Hepatocyte (in vitro differentiated cells): ENCODE measurements at regions not wholly inside any gene's neighbourhood (a gene's known extent, or its start where the extent isn't known, plus 50 kb on each side); places are given as distances from the start of the nearest gene placed in this dataset.

ENCODE experiments used
- EZH2 ChIP-seq: fragments of 200-600 bp; sonication (generic); IDR thresholded peaks from 2 replicates; pipeline ENCODE4 v1.6.1; 2016; ENCODE audit warnings: antibody characterized with exemption, mild to moderate bottlenecking, borderline replicate concordance
- EZH2phosphoT487 ChIP-seq: fragments of 200-600 bp; sonication (generic); IDR thresholded peaks from one replicate; pipeline ENCODE4 v1.6.1; 2018; ENCODE audit warnings: antibody characterized with exemption, mild to moderate bottlenecking, low read depth, moderate library complexity; ENCODE audit not compliant: unreplicated experiment, severe bottlenecking
- TF ChIP-seq, protein P1 (sequence below): fragments of 200-600 bp; sonication (generic); IDR thresholded peaks from 2 replicates; pipeline ENCODE4 v1.5.1; 2016; ENCODE audit warnings: antibody characterized with exemption, mild to moderate bottlenecking; ENCODE audit not compliant: poor library complexity

DNA sequence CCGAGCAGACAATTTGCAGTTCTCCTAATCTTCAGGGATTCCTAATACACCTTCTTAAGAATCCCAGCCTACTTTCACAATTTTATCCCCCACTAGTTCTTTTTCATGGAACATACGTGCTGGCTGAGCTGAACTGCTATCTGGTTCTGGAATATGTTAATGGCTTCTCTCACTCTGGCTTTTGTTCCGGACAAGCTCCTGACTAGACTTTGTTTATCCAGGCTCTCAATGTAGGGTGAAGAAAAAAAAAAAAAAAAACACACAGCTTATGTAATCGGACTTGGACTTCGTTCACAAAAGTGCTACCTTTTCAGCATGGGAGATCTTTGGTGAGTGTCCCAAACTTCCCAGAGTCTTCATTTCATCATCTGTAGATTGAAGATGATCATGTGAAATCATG is 555.4 kb upstream of the CPEB2 start:
- TF ChIP-seq, protein P1, sequence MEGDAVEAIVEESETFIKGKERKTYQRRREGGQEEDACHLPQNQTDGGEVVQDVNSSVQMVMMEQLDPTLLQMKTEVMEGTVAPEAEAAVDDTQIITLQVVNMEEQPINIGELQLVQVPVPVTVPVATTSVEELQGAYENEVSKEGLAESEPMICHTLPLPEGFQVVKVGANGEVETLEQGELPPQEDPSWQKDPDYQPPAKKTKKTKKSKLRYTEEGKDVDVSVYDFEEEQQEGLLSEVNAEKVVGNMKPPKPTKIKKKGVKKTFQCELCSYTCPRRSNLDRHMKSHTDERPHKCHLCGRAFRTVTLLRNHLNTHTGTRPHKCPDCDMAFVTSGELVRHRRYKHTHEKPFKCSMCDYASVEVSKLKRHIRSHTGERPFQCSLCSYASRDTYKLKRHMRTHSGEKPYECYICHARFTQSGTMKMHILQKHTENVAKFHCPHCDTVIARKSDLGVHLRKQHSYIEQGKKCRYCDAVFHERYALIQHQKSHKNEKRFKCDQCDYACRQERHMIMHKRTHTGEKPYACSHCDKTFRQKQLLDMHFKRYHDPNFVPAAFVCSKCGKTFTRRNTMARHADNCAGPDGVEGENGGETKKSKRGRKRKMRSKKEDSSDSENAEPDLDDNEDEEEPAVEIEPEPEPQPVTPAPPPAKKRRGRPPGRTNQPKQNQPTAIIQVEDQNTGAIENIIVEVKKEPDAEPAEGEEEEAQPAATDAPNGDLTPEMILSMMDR: no peak
- TF ChIP-seq EZH2 (no peak), EZH2phosphoT487 (no peak)
